ENCODE measurements at regions not wholly inside any gene's neighbourhood (a gene's known extent, or its start where the extent isn't known, plus 50 kb on each side); places are given as distances from the start of the nearest gene placed in this dataset.

DNA sequence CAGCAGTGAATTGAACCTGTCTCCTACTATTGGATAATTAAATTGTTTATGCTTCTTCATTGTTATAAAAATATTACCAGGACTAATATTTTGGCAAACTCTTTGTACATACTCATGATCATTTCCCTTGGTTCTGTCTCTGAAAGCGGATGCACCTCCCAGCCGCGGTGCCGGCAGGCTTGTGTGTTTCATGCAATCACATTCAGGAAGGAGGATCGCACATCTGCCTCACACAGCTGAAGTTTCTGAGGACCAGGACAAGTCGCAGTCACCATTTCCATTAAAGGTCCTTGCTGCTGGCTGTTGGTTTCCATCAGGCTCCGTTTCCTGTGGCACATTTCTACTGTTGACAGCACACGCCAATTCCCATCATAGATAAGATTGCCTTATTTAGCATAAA is 117.8 kb upstream of the SHH start:
- Histone ChIP-seq H3K4me3 (replicated peaks; ENCODE audit: insufficient read depth, low read length) (no peak overlapping the region), H3K27me3 (ENCODE audit: insufficient read depth, poor library complexity, severe bottlenecking) (no peaks in the 10 kb centered on the region), H3K27ac (replicated peaks) (no peak overlapping the region)
- DNase-seq (ENCODE audit: low read depth in 1 of 2, low spot score in 1 of 2): no peak
- TF ChIP-seq POLR2AphosphoS5 (IDR thresholded peaks at IDR 0.05; ENCODE audit: low read depth) (no peak), SPI1 (IDR thresholded peaks at IDR 0.05; ENCODE audit: borderline replicate concordance, low read depth) (no peak), GABPA (IDR thresholded peaks at IDR 0.05; ENCODE audit: low read depth) (no peak), CTCF (IDR thresholded peaks at IDR 0.05; ENCODE audit: insufficient read depth, low read length) (no peak)
- TF ChIP-seq, protein P1, sequence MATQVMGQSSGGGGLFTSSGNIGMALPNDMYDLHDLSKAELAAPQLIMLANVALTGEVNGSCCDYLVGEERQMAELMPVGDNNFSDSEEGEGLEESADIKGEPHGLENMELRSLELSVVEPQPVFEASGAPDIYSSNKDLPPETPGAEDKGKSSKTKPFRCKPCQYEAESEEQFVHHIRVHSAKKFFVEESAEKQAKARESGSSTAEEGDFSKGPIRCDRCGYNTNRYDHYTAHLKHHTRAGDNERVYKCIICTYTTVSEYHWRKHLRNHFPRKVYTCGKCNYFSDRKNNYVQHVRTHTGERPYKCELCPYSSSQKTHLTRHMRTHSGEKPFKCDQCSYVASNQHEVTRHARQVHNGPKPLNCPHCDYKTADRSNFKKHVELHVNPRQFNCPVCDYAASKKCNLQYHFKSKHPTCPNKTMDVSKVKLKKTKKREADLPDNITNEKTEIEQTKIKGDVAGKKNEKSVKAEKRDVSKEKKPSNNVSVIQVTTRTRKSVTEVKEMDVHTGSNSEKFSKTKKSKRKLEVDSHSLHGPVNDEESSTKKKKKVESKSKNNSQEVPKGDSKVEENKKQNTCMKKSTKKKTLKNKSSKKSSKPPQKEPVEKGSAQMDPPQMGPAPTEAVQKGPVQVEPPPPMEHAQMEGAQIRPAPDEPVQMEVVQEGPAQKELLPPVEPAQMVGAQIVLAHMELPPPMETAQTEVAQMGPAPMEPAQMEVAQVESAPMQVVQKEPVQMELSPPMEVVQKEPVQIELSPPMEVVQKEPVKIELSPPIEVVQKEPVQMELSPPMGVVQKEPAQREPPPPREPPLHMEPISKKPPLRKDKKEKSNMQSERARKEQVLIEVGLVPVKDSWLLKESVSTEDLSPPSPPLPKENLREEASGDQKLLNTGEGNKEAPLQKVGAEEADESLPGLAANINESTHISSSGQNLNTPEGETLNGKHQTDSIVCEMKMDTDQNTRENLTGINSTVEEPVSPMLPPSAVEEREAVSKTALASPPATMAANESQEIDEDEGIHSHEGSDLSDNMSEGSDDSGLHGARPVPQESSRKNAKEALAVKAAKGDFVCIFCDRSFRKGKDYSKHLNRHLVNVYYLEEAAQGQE (IDR thresholded peaks at IDR 0.05; ENCODE audit: insufficient replicate concordance, low read depth): no peak

DNA sequence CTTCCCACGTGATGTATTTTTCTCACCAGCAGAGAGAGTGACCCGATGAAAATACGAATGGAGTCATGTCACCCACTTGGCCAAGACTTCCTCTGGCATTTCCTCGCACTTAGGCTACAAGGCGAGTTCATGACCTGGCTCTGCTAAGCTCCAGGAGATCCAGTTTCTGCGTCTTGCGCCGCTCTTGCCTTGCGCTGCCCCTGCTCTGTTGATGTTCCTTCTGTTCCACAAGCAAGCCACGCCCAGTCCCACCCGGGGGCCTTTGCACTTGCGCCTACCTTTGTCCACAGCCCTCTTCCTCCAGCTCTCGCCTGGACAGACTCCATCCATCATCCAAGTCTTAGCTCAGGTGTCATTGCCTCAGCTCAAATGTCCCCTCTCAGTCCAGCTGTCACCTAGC is 116.3 kb upstream of the SHH start:
- DNase-seq (ENCODE audit: low read depth in 1 of 2, low spot score in 1 of 2): no peak
- Histone ChIP-seq H3K4me3 (replicated peaks; ENCODE audit: insufficient read depth, low read length) (no peak overlapping the region), H3K27ac (replicated peaks) (no peak overlapping the region), H3K27me3 (ENCODE audit: insufficient read depth, poor library complexity, severe bottlenecking) (no peaks in the 10 kb centered on the region)
- TF ChIP-seq POLR2AphosphoS5 (IDR thresholded peaks at IDR 0.05; ENCODE audit: low read depth) (no peak), CTCF (IDR thresholded peaks at IDR 0.05; ENCODE audit: insufficient read depth, low read length) (no peak), GABPA (IDR thresholded peaks at IDR 0.05; ENCODE audit: low read depth) (no peak), SPI1 (IDR thresholded peaks at IDR 0.05; ENCODE audit: borderline replicate concordance, low read depth) (no peak)
- TF ChIP-seq, protein P1 (IDR thresholded peaks at IDR 0.05; ENCODE audit: insufficient replicate concordance, low read depth): no peak

DNA sequence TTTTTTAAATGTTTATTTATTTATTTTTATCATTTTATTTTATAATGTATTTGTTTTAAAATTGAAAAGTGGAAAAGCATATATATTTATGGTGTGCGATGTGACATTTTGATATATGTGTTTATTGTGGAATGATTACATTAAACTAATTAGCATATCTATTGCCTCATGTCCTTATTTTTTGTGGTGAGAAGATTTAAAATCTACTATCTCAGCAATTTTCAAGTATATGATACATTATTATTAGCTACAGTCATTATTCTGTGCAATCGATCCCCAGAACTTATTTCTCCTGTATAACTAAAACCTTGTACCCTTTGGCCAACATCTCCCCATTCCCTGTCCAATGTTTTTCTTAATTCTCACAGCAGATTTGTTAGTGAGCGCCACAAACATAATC is 115.6 kb upstream of the SHH start:
- no peak for DNase-seq (ENCODE audit: low read depth in 1 of 2, low spot score in 1 of 2)
- TF ChIP-seq SPI1 (IDR thresholded peaks at IDR 0.05; ENCODE audit: borderline replicate concordance, low read depth) (no peak), CTCF (IDR thresholded peaks at IDR 0.05; ENCODE audit: insufficient read depth, low read length) (no peak), POLR2AphosphoS5 (IDR thresholded peaks at IDR 0.05; ENCODE audit: low read depth) (no peak), GABPA (IDR thresholded peaks at IDR 0.05; ENCODE audit: low read depth) (no peak)
- TF ChIP-seq, protein P1 (IDR thresholded peaks at IDR 0.05; ENCODE audit: insufficient replicate concordance, low read depth): no peak
- Histone ChIP-seq H3K27me3 (ENCODE audit: insufficient read depth, poor library complexity, severe bottlenecking) (no peaks in the 10 kb centered on the region), H3K4me3 (replicated peaks; ENCODE audit: insufficient read depth, low read length) (no peak overlapping the region), H3K27ac (replicated peaks) (no peak overlapping the region)
